IMR-90 (cell line): ENCODE measurements at regions not wholly inside any gene's neighbourhood (a gene's known extent, or its start where the extent isn't known, plus 50 kb on each side); places are given as distances from the start of the nearest gene placed in this dataset.
A peak's percentile ranks its signal among the peaks of the same experiment; 100 is the strongest.

Experiments used
- ATAC-seq: fragments of 200-7000 bp; cut with Tn5 transposase; 2 replicates; pipeline ENCODE4 v1.9.1; 2020; ENCODE audit warnings: low read depth, mild to moderate bottlenecking, moderate library complexity
- BruUV-seq: library from RNA; stranded (reverse); fragments of 400-500 nt; replicated peaks from 2 replicates; lab custom pipeline; 2021; lab: Mats Ljungman, UMichigan
- CTCF ChIA-PET: fragments of 300-600 bp; formaldehyde crosslinking; extraction: SDS; loops from one replicate; lab custom pipeline; 2021; ENCODE audit warnings: antibody characterized with exemption; lab: Yijun Ruan, JAX
- POLR2A ChIA-PET: fragments of 300-600 bp; sonication (Branson Sonifier 250); formaldehyde crosslinking; loops from one replicate; lab custom pipeline; 2022; ENCODE audit warnings: antibody characterized with exemption; ENCODE audit not compliant: unreplicated experiment; lab: Charles Lee
- DNase-seq: peaks from one replicate; pipeline ENCODE4 v3.0.0; 2013
- H2AFZ ChIP-seq: replicated peaks from 2 replicates; pipeline ENCODE3; 2013; ENCODE audit warnings: low read length, mild to moderate bottlenecking; ENCODE audit not compliant: poor library complexity
- H2AK5ac ChIP-seq: 2 replicates; pipeline ENCODE4 v1.6.1; 2013; ENCODE audit warnings: low read depth, low read length, inconsistent platforms
- H2AK9ac ChIP-seq: replicated peaks from 2 replicates; pipeline ENCODE3; 2013; ENCODE audit warnings: mild to moderate bottlenecking, low read depth, low read length, moderate library complexity; ENCODE audit not compliant: poor library complexity
- H2BK120ac ChIP-seq: 2 replicates; pipeline ENCODE4 v1.6.1; 2013; ENCODE audit warnings: low read depth, low read length, inconsistent platforms
- H2BK15ac ChIP-seq: 3 replicates; pipeline ENCODE4 v1.6.1; 2013; ENCODE audit warnings: low read depth, low read length, inconsistent platforms
- H2BK20ac ChIP-seq: 2 replicates; pipeline ENCODE4 v1.6.1; 2013; ENCODE audit warnings: low read depth, mild to moderate bottlenecking, inconsistent platforms, low read length, moderate library complexity
- H2BK5ac ChIP-seq: 2 replicates; pipeline ENCODE4 v1.6.1; 2013; ENCODE audit warnings: mild to moderate bottlenecking, low read depth, low read length, inconsistent platforms; ENCODE audit not compliant: poor library complexity, severe bottlenecking
- H3K14ac ChIP-seq: replicated peaks from 2 replicates; pipeline ENCODE4 v1.6.1; 2013; ENCODE audit warnings: low read depth, low read length, inconsistent platforms
- H3K18ac ChIP-seq: 2 replicates; pipeline ENCODE4 v1.6.1; 2013; ENCODE audit warnings: low read depth, low read length, control low read depth
- H3K23ac ChIP-seq: 2 replicates; pipeline ENCODE4 v1.6.1; 2013; ENCODE audit warnings: low read depth, low read length, inconsistent platforms
- H3K27ac ChIP-seq: 2 replicates; pipeline ENCODE4 v1.5.1; 2013; ENCODE audit warnings: mild to moderate bottlenecking, control low read depth, low read length; ENCODE audit not compliant: insufficient read depth
- H3K27me3 ChIP-seq: 2 replicates; pipeline ENCODE4 v1.6.1; 2013; ENCODE audit warnings: low read length; ENCODE audit not compliant: control insufficient read depth, insufficient read depth
- H3K36me3 ChIP-seq: 2 replicates; pipeline ENCODE4 v1.6.1; 2013; ENCODE audit warnings: low read length, mixed read lengths; ENCODE audit not compliant: control insufficient read depth, insufficient read depth
- H3K4ac ChIP-seq: 2 replicates; pipeline ENCODE4 v1.6.1; 2013; ENCODE audit warnings: low read depth, low read length, inconsistent platforms
- H3K4me1 ChIP-seq: 2 replicates; pipeline ENCODE4 v1.6.1; 2013; ENCODE audit warnings: low read length, mixed read lengths; ENCODE audit not compliant: control insufficient read depth, insufficient read depth
- H3K4me2 ChIP-seq: 2 replicates; pipeline ENCODE4 v1.6.1; 2013; ENCODE audit warnings: low read depth, mild to moderate bottlenecking, control low read depth, low read length, moderate library complexity
- H3K4me3 ChIP-seq: 2 replicates; pipeline ENCODE4 v1.5.1; 2013; ENCODE audit warnings: low read depth, mild to moderate bottlenecking, control low read depth, low read length, moderate library complexity; ENCODE audit not compliant: insufficient read depth
- H3K56ac ChIP-seq: 2 replicates; pipeline ENCODE4 v1.6.1; 2013; ENCODE audit warnings: low read length, inconsistent platforms; ENCODE audit not compliant: insufficient read depth; ENCODE audit errors: extremely low read depth
- H3K79me1 ChIP-seq, 2 experiments: 2 replicates each; pipeline ENCODE4 v1.6.1; 2013; ENCODE audit warnings: low read length in 2 of 2, inconsistent platforms in 1 of 2, low read depth in 1 of 2
- H3K9ac ChIP-seq: 2 replicates; pipeline ENCODE4 v1.6.1; 2013; ENCODE audit warnings: low read depth, low read length, control low read depth
- H3K9me1 ChIP-seq: 2 replicates; pipeline ENCODE4 v1.6.1; 2013; ENCODE audit warnings: low read length, inconsistent platforms; ENCODE audit not compliant: insufficient read depth
- H3K9me3 ChIP-seq: 2 replicates; pipeline ENCODE4 v1.6.1; 2013; ENCODE audit warnings: low read length; ENCODE audit not compliant: control insufficient read depth, insufficient read depth
- H4K20me1 ChIP-seq: 2 replicates; pipeline ENCODE4 v1.6.1; 2013; ENCODE audit warnings: low read length, inconsistent platforms; ENCODE audit not compliant: insufficient read depth
- H4K5ac ChIP-seq: 2 replicates; pipeline ENCODE4 v1.6.1; 2013; ENCODE audit warnings: mild to moderate bottlenecking, low read depth, low read length, control low read depth
- H4K8ac ChIP-seq, 2 experiments: 2 replicates each; pipeline ENCODE4 v1.6.1; 2013; ENCODE audit warnings: low read depth in 2 of 2, low read length in 2 of 2, control low read depth in 1 of 2, inconsistent platforms in 1 of 2
- H4K91ac ChIP-seq: 2 replicates; pipeline ENCODE4 v1.6.1; 2013; ENCODE audit warnings: low read depth, low read length, inconsistent platforms; ENCODE audit not compliant: insufficient read depth
- BHLHE40 ChIP-seq: fragments of 150-350 bp; IDR thresholded peaks from 2 replicates; pipeline ENCODE4 v1.6.1; 2016; ENCODE audit warnings: mild to moderate bottlenecking, low read depth, low read length
- CEBPB ChIP-seq: IDR thresholded peaks from 2 replicates; pipeline ENCODE4 v1.6.1; 2012; ENCODE audit warnings: low read depth, low read length, improper control_type of control experiment
- CTCF ChIP-seq: conservative IDR thresholded peaks from 2 replicates; pipeline ENCODE4 v1.5.1; 2012; ENCODE audit warnings: mild to moderate bottlenecking, low read depth, low read length, improper control_type of control experiment
- ELK1 ChIP-seq: fragments of 150-350 bp; IDR thresholded peaks from 2 replicates; pipeline ENCODE4 v1.6.1; 2016; ENCODE audit warnings: low read depth, mild to moderate bottlenecking, low read length, moderate library complexity, borderline replicate concordance
- FOS ChIP-seq: fragments of 150-350 bp; IDR thresholded peaks from 2 replicates; pipeline ENCODE4 v1.6.1; 2016; ENCODE audit warnings: low read depth, low read length
- MAZ ChIP-seq: IDR thresholded peaks from 2 replicates; pipeline ENCODE4 v1.6.1; 2012; ENCODE audit warnings: low read depth, mild to moderate bottlenecking, low read length, improper control_type of control experiment, moderate library complexity, borderline replicate concordance
- MXI1 ChIP-seq: IDR thresholded peaks from 2 replicates; pipeline ENCODE4 v1.6.1; 2012; ENCODE audit warnings: low read depth, mild to moderate bottlenecking, low read length, moderate library complexity, borderline replicate concordance
- POLR2A ChIP-seq: IDR thresholded peaks from 2 replicates; pipeline ENCODE4 v1.6.1; 2012; ENCODE audit warnings: mild to moderate bottlenecking, low read depth, low read length
- RAD21 ChIP-seq: IDR thresholded peaks from 2 replicates; pipeline ENCODE4 v1.6.1; 2012; ENCODE audit warnings: low read length, improper control_type of control experiment
- SMC3 ChIP-seq: fragments of 150-350 bp; IDR thresholded peaks from 2 replicates; pipeline ENCODE4 v1.6.1; 2016; ENCODE audit warnings: low read depth, mild to moderate bottlenecking, antibody characterized with exemption, low read length, moderate library complexity
- WGBS, 2 experiments: methylation state at CpG; one replicate each; pipeline versions ENCODE4 v1.1.5 to v1.1.7; 2013; ENCODE audit warnings: missing lambda C conversion rate in 2 of 2; ENCODE audit not compliant: insufficient read length in 1 of 2; ENCODE audit errors: extremely low coverage in 2 of 2; 5-methylcytosine and 5-hydroxymethylcytosine counted together
- dilution Hi-C: fragments of 300-500 bp; cut with HindIII; formaldehyde crosslinking; loops from one replicate; pipeline ENCODE4 v1.14.3; 2018; ENCODE audit warnings: low sequenced_read_pairs; ENCODE audit not compliant: unreplicated experiment
- in situ Hi-C: fragments of 300-500 bp; cut with MboI; formaldehyde crosslinking; loops from 3 replicates; pipeline ENCODE4 v1.14.3; 2019; ENCODE audit warnings: low sequenced_read_pairs, inconsistent platforms, mixed read lengths
- intact Hi-C: fragments of 100-400 bp; cut with micrococcal nuclease; formaldehyde crosslinking; loops from 2 replicates; pipeline ENCODE4 v1.10.0; 2022

GRCh38 chr2:174663550-174663949, 65.9 kb upstream of the WIPF1 start:
- H3K27me3 ChIP-seq, result no peaks in the 10 kb centered on the region
- no peak overlapping the region for H4K5ac ChIP-seq
- no peak overlapping the region for H3K4me3 ChIP-seq
- H2BK15ac ChIP-seq, result no peak overlapping the region
- POLR2A ChIA-PET, result no interaction called here
- no peak overlapping the region for H3K9ac ChIP-seq
- BruUV-seq, result no TSS peak
- CTCF ChIA-PET, result no interaction called here
- no peaks in the 10 kb centered on the region for H3K9me3 ChIP-seq
- no peak overlapping the region for H2BK120ac ChIP-seq
- no peak overlapping the region for H2BK20ac ChIP-seq
- H3K4me1 ChIP-seq, result peaks cover 6% of the 10 kb centered on the region
- ATAC-seq (no peak), DNase-seq (no peak)
- H4K91ac ChIP-seq, result no peak overlapping the region
- dilution Hi-C loops (no loop called here), intact Hi-C loops (no loop called here), in situ Hi-C loops (no loop called here)
- no peak overlapping the region for H2AK5ac ChIP-seq
- H3K23ac ChIP-seq, result no peak overlapping the region
- 89% methylated on average over 3 of the region's 7 CpGs; no CpG with 5 or more reads in 1 of the 2 experiments for WGBS, 2 experiments
- no peak overlapping the region for H2BK5ac ChIP-seq
- no peak overlapping the region for H3K27ac ChIP-seq
- H3K14ac ChIP-seq, result peak overlapping the region; percentile 4; the same call in 1 of the 2 replicates
- no peak overlapping the region for H3K4me2 ChIP-seq
- peaks cover under 1% of the 10 kb centered on the region; the same call in 1 of the 2 replicates for H3K36me3 ChIP-seq
- no peak overlapping the region for H3K18ac ChIP-seq
- peaks cover 16% of the 10 kb centered on the region for H3K9me1 ChIP-seq
- peak overlapping the region; percentile 3; the same call in 1 of the 2 replicates for H3K4ac ChIP-seq
- no peak overlapping the region for H2AK9ac ChIP-seq
- H3K56ac ChIP-seq, result no peak overlapping the region
- no peak for TF ChIP-seq RAD21
- no peak for TF ChIP-seq FOS
- no peak for TF ChIP-seq SMC3
- TF ChIP-seq ELK1, result no peak
- TF ChIP-seq MAZ, result no peak
- TF ChIP-seq POLR2A, result no peak
- no peak for TF ChIP-seq MXI1
- no peak for TF ChIP-seq BHLHE40
- TF ChIP-seq CEBPB, result no peak
- no peak for TF ChIP-seq CTCF
- no peak overlapping the region for H2AFZ ChIP-seq
- no peak overlapping the region for H4K8ac ChIP-seq
- peaks cover 39 to 55% of the 10 kb centered on the region in 2 experiments for H3K79me1 ChIP-seq
- H4K20me1 ChIP-seq, result peaks cover 23% of the 10 kb centered on the region; the same call in 1 of the 2 replicates
